Vagina (tissue), 2 donors: ENCODE measurements at regions not wholly inside any gene's neighbourhood (a gene's known extent, or its start where the extent isn't known, plus 50 kb on each side); places are given as distances from the start of the nearest gene placed in this dataset.
"Not testable (repeated sequence)": the region's sequence is repeated elsewhere in the genome, so short reads cannot be mapped to it uniquely, and the experiment has no call there.

Experiments used
- DNase-seq, 2 donors: peaks; one replicate each; pipeline ENCODE4 v3.0.0-alpha.2; 2017; ENCODE audit errors: extremely low spot score in 2 of 2
- H3K27ac ChIP-seq: fragments of 200-600 bp; sonication (generic); one replicate; pipeline ENCODE4 v1.5.1; 2019
- H3K27me3 ChIP-seq: fragments of 200-600 bp; sonication (generic); one replicate; pipeline ENCODE4 v1.5.1; 2019
- H3K36me3 ChIP-seq, 2 donors: fragments of 200-600 bp; sonication (generic); one replicate each; pipeline ENCODE4 v1.5.1; 2017 to 2019
- H3K4me1 ChIP-seq: fragments of 200-600 bp; sonication (generic); one replicate; pipeline ENCODE4 v1.5.1; 2019
- H3K4me3 ChIP-seq, 2 donors: fragments of 200-600 bp; sonication (generic); 1 replicate in 1 of 2; 2 replicates in 1 of 2; pipeline ENCODE4 v1.5.1; 2016 to 2019
- H3K9me3 ChIP-seq: fragments of 200-600 bp; sonication (generic); one replicate; pipeline ENCODE4 v1.5.1; 2019
- POLR2A ChIP-seq, 2 donors: fragments of 450-650 bp; IDR thresholded peaks; one replicate each; pipeline ENCODE4 v1.6.1; 2017; ENCODE audit warnings: antibody characterized with exemption in 2 of 2, mild to moderate bottlenecking in 2 of 2, moderate library complexity in 2 of 2
- POLR2AphosphoS5 ChIP-seq, 2 donors: sonication (generic); formaldehyde crosslinking; IDR thresholded peaks; one replicate each; pipeline ENCODE4 v1.9.0; 2017; ENCODE audit warnings: antibody characterized with exemption in 2 of 2, mild to moderate bottlenecking in 2 of 2, low read depth in 1 of 2; ENCODE audit not compliant: insufficient read depth in 1 of 2
- intact Hi-C: fragments of 100-400 bp; cut with DNase I; formaldehyde crosslinking; loops from one replicate; pipeline ENCODE4 v1.15.1; 2023
- TF ChIP-seq, protein P1 (sequence below), 3 experiments: fragments of 450-650 bp in 2 of 3; fragments of 200-600 bp in 1 of 3; sonication (generic) in 1 of 3; IDR thresholded peaks; one replicate each; pipeline ENCODE4 v1.5.1; 2017 to 2019; ENCODE audit warnings: antibody characterized with exemption in 3 of 3, mild to moderate bottlenecking in 2 of 3, moderate library complexity in 2 of 3

- DNase-seq, result no peak
- Histone ChIP-seq H3K4me1 (no peaks in the 10 kb centered on the region), H3K4me3 (no peak overlapping the region), H3K27me3 (no peaks in the 10 kb centered on the region), H3K9me3 (no peaks in the 10 kb centered on the region), H3K36me3 (no peaks in the 10 kb centered on the region), H3K27ac (no peak overlapping the region)
- no peak for TF ChIP-seq POLR2AphosphoS5 (IDR thresholded peaks at IDR 0.05; ENCODE audit: insufficient read depth in 1 of 2, low read depth in 1 of 2)
- intact Hi-C loops, result no loop called here
Measured at GRCh38 chrX:36898301-36898700, 109.9 kb upstream of the FAM47C start.

- H3K27ac ChIP-seq, intact Hi-C loops, H3K27me3 ChIP-seq, DNase-seq, H3K4me3 ChIP-seq, H3K9me3 ChIP-seq, H3K36me3 ChIP-seq, H3K4me1 ChIP-seq: not testable (repeated sequence)
Measured at GRCh38 chrX:36904561-36904960, 103.6 kb upstream of the FAM47C start.

- TF ChIP-seq POLR2AphosphoS5 (IDR thresholded peaks at IDR 0.05; ENCODE audit: insufficient read depth in 1 of 2, low read depth in 1 of 2) (no peak), POLR2A (IDR thresholded peaks at IDR 0.05) (no peak)
- TF ChIP-seq, protein P1, sequence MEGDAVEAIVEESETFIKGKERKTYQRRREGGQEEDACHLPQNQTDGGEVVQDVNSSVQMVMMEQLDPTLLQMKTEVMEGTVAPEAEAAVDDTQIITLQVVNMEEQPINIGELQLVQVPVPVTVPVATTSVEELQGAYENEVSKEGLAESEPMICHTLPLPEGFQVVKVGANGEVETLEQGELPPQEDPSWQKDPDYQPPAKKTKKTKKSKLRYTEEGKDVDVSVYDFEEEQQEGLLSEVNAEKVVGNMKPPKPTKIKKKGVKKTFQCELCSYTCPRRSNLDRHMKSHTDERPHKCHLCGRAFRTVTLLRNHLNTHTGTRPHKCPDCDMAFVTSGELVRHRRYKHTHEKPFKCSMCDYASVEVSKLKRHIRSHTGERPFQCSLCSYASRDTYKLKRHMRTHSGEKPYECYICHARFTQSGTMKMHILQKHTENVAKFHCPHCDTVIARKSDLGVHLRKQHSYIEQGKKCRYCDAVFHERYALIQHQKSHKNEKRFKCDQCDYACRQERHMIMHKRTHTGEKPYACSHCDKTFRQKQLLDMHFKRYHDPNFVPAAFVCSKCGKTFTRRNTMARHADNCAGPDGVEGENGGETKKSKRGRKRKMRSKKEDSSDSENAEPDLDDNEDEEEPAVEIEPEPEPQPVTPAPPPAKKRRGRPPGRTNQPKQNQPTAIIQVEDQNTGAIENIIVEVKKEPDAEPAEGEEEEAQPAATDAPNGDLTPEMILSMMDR (IDR thresholded peaks at IDR 0.05), result no peak
- Histone ChIP-seq H3K4me1 (no peaks in the 10 kb centered on the region), H3K27ac (no peak overlapping the region), H3K27me3 (no peaks in the 10 kb centered on the region), H3K36me3 (no peaks in the 10 kb centered on the region), H3K9me3 (no peaks in the 10 kb centered on the region), H3K4me3 (no peak overlapping the region)
- no peak for DNase-seq
- intact Hi-C loops, result no loop called here
Measured at GRCh38 chrX:36908801-36909675, 99.1 kb upstream of the FAM47C start.

- no peak overlapping the region for H3K27ac ChIP-seq
- no peaks in the 10 kb centered on the region for H3K27me3 ChIP-seq
- H3K36me3 ChIP-seq, result no peaks in the 10 kb centered on the region
- TF ChIP-seq POLR2A (IDR thresholded peaks at IDR 0.05), result no peak
- TF ChIP-seq, protein P1 (IDR thresholded peaks at IDR 0.05), result no peak
- TF ChIP-seq POLR2AphosphoS5 (IDR thresholded peaks at IDR 0.05; ENCODE audit: insufficient read depth in 1 of 2, low read depth in 1 of 2), result no peak
- H3K4me3 ChIP-seq, result no peak overlapping the region
- no peaks in the 10 kb centered on the region for H3K4me1 ChIP-seq
- no peaks in the 10 kb centered on the region for H3K9me3 ChIP-seq
- DNase-seq, result no peak
- intact Hi-C loops, result no loop called here
Measured at GRCh38 chrX:36909676-36910030, 98.5 kb upstream of the FAM47C start.

- TF ChIP-seq POLR2AphosphoS5 (IDR thresholded peaks at IDR 0.05; ENCODE audit: insufficient read depth in 1 of 2, low read depth in 1 of 2), result no peak
- no peak for TF ChIP-seq POLR2A (IDR thresholded peaks at IDR 0.05)
- TF ChIP-seq, protein P1 (IDR thresholded peaks at IDR 0.05), result no peak
- H3K4me1 ChIP-seq, result no peaks in the 10 kb centered on the region
Measured at GRCh38 chrX:36913551-36913950, 94.6 kb upstream of the FAM47C start.

GRCh38 chrX:36916941-36917340 is 91.2 kb upstream of the FAM47C start:
- intact Hi-C loops, result no loop called here
- H3K27ac ChIP-seq, result no peak overlapping the region
- no peak overlapping the region for H3K4me3 ChIP-seq
- no peaks in the 10 kb centered on the region for H3K36me3 ChIP-seq
- no peaks in the 10 kb centered on the region for H3K9me3 ChIP-seq
- no peak for DNase-seq
- no peak for TF ChIP-seq POLR2A (IDR thresholded peaks at IDR 0.05)
- TF ChIP-seq, protein P1 (IDR thresholded peaks at IDR 0.05), result no peak
- TF ChIP-seq POLR2AphosphoS5 (IDR thresholded peaks at IDR 0.05; ENCODE audit: insufficient read depth in 1 of 2, low read depth in 1 of 2), result no peak
- no peaks in the 10 kb centered on the region for H3K4me1 ChIP-seq
- H3K27me3 ChIP-seq, result no peaks in the 10 kb centered on the region

More at GRCh38 chrX:36913551-36913950, 94.6 kb upstream of the FAM47C start:
- no peaks in the 10 kb centered on the region for H3K36me3 ChIP-seq
- no peaks in the 10 kb centered on the region for H3K9me3 ChIP-seq
- no peak for DNase-seq
- intact Hi-C loops, result no loop called here
- H3K27ac ChIP-seq, result no peak overlapping the region
- no peak overlapping the region for H3K4me3 ChIP-seq
- H3K27me3 ChIP-seq, result no peaks in the 10 kb centered on the region
